A549 (cell line): ENCODE measurements at regions not wholly inside any gene's neighbourhood (a gene's known extent, or its start where the extent isn't known, plus 50 kb on each side); places are given as distances from the start of the nearest gene placed in this dataset.
"Not testable (repeated sequence)": the region's sequence is repeated elsewhere in the genome, so short reads cannot be mapped to it uniquely, and the experiment has no call there.

Experiments used
- ATAC-seq, 2 experiments: fragments of 200-7000 bp in 1 of 2; fragments of >200 bp in 1 of 2; cut with Nextera tagmentation in 1 of 2; cut with Tn5 transposase in 1 of 2; 3 replicates each; pipeline versions ENCODE4 v1.8.0 to v1.9.1; 2018 to 2020; ENCODE audit warnings: mild to moderate bottlenecking in 1 of 2, moderate library complexity in 1 of 2
- CTCF ChIA-PET: fragments of 300-600 bp; sonication (Branson Sonifier 250); formaldehyde crosslinking; extraction: SDS; loops from one replicate; lab custom pipeline; 2021; ENCODE audit warnings: antibody characterized with exemption, inconsistent platforms; lab: Yijun Ruan, JAX
- POLR2A ChIA-PET: fragments of 350-600 bp; formaldehyde crosslinking; extraction: SDS; loops from one replicate; lab custom pipeline; 2021; ENCODE audit warnings: antibody characterized with exemption, inconsistent platforms; lab: Yijun Ruan, JAX
- DNase-seq, 2 experiments: peaks; one replicate each; pipeline versions ENCODE4 v3.0.0 to v3.0.0-alpha.2; 2011 to 2016; ENCODE audit warnings: low read depth in 1 of 2, low spot score in 1 of 2
- FAIRE-seq: peaks from 2 replicates; lab custom pipeline; 2011; peaks lifted over from hg19 to GRCh38; lab: Jason Lieb, UNC
- H3K27ac ChIP-seq, 2 experiments: fragments of >200 bp; sonication (Bioruptor Twin); formaldehyde crosslinking; 3 replicates each; pipeline ENCODE4 v1.5.1; 2016 to 2017
- H3K4me1 ChIP-seq: fragments of >200 bp; sonication (Bioruptor Twin); formaldehyde crosslinking; 3 replicates; pipeline ENCODE4 v1.6.1; 2016
- H3K4me2 ChIP-seq: fragments of >200 bp; sonication (Bioruptor Twin); formaldehyde crosslinking; 3 replicates; pipeline ENCODE4 v1.6.1; 2016
- H3K4me3 ChIP-seq: fragments of >200 bp; sonication (Bioruptor Twin); formaldehyde crosslinking; 3 replicates; pipeline ENCODE4 v1.5.1; 2016
- H3K9me3 ChIP-seq: fragments of >200 bp; sonication (Bioruptor Twin); formaldehyde crosslinking; 3 replicates; pipeline ENCODE4 v1.6.1; 2016
- CBX8 ChIP-seq: fragments of 200-600 bp; sonication (generic); IDR thresholded peaks from 2 replicates; pipeline ENCODE4 v1.6.1; 2016
- CHD2 ChIP-seq: fragments of 150-350 bp; IDR thresholded peaks from 2 replicates; pipeline ENCODE4 v1.6.1; 2014; ENCODE audit warnings: low read length; ENCODE audit not compliant: partially characterized antibody
- CHD4 ChIP-seq: fragments of 200-600 bp; sonication (generic); IDR thresholded peaks from 2 replicates; pipeline ENCODE4 v1.6.1; 2016; ENCODE audit warnings: antibody characterized with exemption, mild to moderate bottlenecking, borderline replicate concordance
- ELK1 ChIP-seq: fragments of 150-350 bp; IDR thresholded peaks from 2 replicates; pipeline ENCODE4 v1.6.1; 2014; ENCODE audit warnings: low read depth, mild to moderate bottlenecking, low read length
- EP300 ChIP-seq, 2 experiments: fragments of >200 bp; sonication (Bioruptor Twin); formaldehyde crosslinking; IDR thresholded peaks; 2 replicates in 1 of 2; 3 replicates in 1 of 2; pipeline ENCODE4 v1.6.1; 2016 to 2017
- FOSL2 ChIP-seq, 2 experiments: fragments of 450-650 bp in 1 of 2; fragments of >200 bp in 1 of 2; sonication (Bioruptor Twin) in 1 of 2; formaldehyde crosslinking; IDR thresholded peaks; 2 replicates each; pipeline versions ENCODE4 v1.5.0 to v1.6.1; 2016 to 2020; ENCODE audit warnings: mild to moderate bottlenecking in 1 of 2, moderate library complexity in 1 of 2
- FOXS1 ChIP-seq: fragments of 250-450 bp; sonication (Bioruptor Pico); IDR thresholded peaks from 2 replicates; pipeline ENCODE4 v1.5.0; 2020; ENCODE audit warnings: mild to moderate bottlenecking, moderate library complexity
- GATA3 ChIP-seq: IDR thresholded peaks from 2 replicates; pipeline ENCODE4 v1.6.1; 2012; ENCODE audit warnings: borderline replicate concordance
- HOXA7 ChIP-seq: fragments of 250-450 bp; sonication (Bioruptor Pico); IDR thresholded peaks from 2 replicates; pipeline ENCODE4 v1.5.0; 2020; ENCODE audit warnings: mild to moderate bottlenecking, moderate library complexity
- HOXB13 ChIP-seq: fragments of 250-450 bp; sonication (Bioruptor Pico); IDR thresholded peaks from 2 replicates; pipeline ENCODE4 v1.5.0; 2020; ENCODE audit warnings: low read depth, mild to moderate bottlenecking, moderate library complexity
- JUNB ChIP-seq: fragments of >200 bp; sonication (Bioruptor Twin); formaldehyde crosslinking; IDR thresholded peaks from 2 replicates; pipeline ENCODE4 v1.6.1; 2016
- MAZ ChIP-seq: fragments of 150-350 bp; IDR thresholded peaks from 2 replicates; pipeline ENCODE4 v1.6.1; 2014; ENCODE audit warnings: antibody characterized with exemption, low read depth, low read length, borderline replicate concordance
- NPAS2 ChIP-seq: fragments of 250-450 bp; sonication (Bioruptor Pico); IDR thresholded peaks from 2 replicates; pipeline ENCODE4 v1.8.0; 2022; ENCODE audit warnings: mild to moderate bottlenecking, moderate library complexity, borderline replicate concordance
- RAD21 ChIP-seq, 2 experiments: fragments of >200 bp in 1 of 2; sonication (Bioruptor Twin) in 1 of 2; formaldehyde crosslinking in 1 of 2; IDR thresholded peaks in 1 of 2; conservative IDR thresholded peaks in 1 of 2; 2 replicates in 1 of 2; 3 replicates in 1 of 2; pipeline ENCODE4 v1.6.1; 2012 to 2018; ENCODE audit warnings: inconsistent platforms in 1 of 2
- RARB ChIP-seq: fragments of 250-450 bp; sonication (Bioruptor Pico); IDR thresholded peaks from 2 replicates; pipeline ENCODE4 v1.8.0; 2021; ENCODE audit warnings: mild to moderate bottlenecking, moderate library complexity
- RCOR1 ChIP-seq: fragments of 150-350 bp; IDR thresholded peaks from 2 replicates; pipeline ENCODE4 v1.6.1; 2014; ENCODE audit warnings: antibody characterized with exemption, low read length, low read depth
- SMC3 ChIP-seq: fragments of >200 bp; sonication (Bioruptor Twin); formaldehyde crosslinking; IDR thresholded peaks from 3 replicates; pipeline ENCODE4 v1.6.1; 2018; ENCODE audit warnings: inconsistent platforms
- TP53 ChIP-seq: fragments of 250-450 bp; sonication (Bioruptor Pico); IDR thresholded peaks from 2 replicates; pipeline ENCODE4 v1.5.0; 2021; ENCODE audit warnings: mild to moderate bottlenecking, moderate library complexity
- ZNF302 ChIP-seq: fragments of 250-450 bp; sonication (Bioruptor Pico); IDR thresholded peaks from 2 replicates; pipeline ENCODE4 v1.9.0; 2021; ENCODE audit warnings: inconsistent platforms, mild to moderate bottlenecking, moderate library complexity
- ZSCAN20 ChIP-seq: fragments of 250-450 bp; sonication (Bioruptor Pico); IDR thresholded peaks from 2 replicates; pipeline ENCODE4 v1.8.0; 2022; ENCODE audit warnings: mild to moderate bottlenecking, moderate library complexity
- WGBS: methylation state at CpG from one replicate; pipeline ENCODE4 v1.1.6; 2017; ENCODE audit errors: missing lambda C conversion rate; 5-methylcytosine and 5-hydroxymethylcytosine counted together
- TF ChIP-seq, protein P1 (sequence below): fragments of 200-600 bp; sonication (generic); IDR thresholded peaks from 2 replicates; pipeline ENCODE4 v1.6.1; 2016; ENCODE audit warnings: antibody characterized with exemption, mild to moderate bottlenecking, moderate library complexity
- TF ChIP-seq, protein P2 (sequence below): IDR thresholded peaks from 2 replicates; pipeline ENCODE4 v1.6.1; 2012
- TF ChIP-seq, protein P3 (sequence below): fragments of 250-450 bp; sonication (Bioruptor Pico); IDR thresholded peaks from 2 replicates; pipeline ENCODE4 v1.5.0; 2020; ENCODE audit warnings: low read depth, mild to moderate bottlenecking, moderate library complexity

GRCh38 chr10:7108141-7108540, 302.7 kb downstream of the SFMBT2 start:
- ChIA-PET POLR2A (no interaction called here), CTCF (no interaction called here)
- Histone ChIP-seq H3K9me3 (no peaks in the 10 kb centered on the region), H3K4me2 (no peak overlapping the region), H3K4me3 (no peak overlapping the region), H3K27ac (no peak overlapping the region), H3K4me1 (peaks cover 4% of the 10 kb centered on the region; the same call in 1 of the 3 replicates)
- 46% methylated on average over 3 of the region's 3 CpGs for WGBS
- DNase-seq (no peak), ATAC-seq (no peak), FAIRE-seq (no peak)
- TF ChIP-seq, protein P1, sequence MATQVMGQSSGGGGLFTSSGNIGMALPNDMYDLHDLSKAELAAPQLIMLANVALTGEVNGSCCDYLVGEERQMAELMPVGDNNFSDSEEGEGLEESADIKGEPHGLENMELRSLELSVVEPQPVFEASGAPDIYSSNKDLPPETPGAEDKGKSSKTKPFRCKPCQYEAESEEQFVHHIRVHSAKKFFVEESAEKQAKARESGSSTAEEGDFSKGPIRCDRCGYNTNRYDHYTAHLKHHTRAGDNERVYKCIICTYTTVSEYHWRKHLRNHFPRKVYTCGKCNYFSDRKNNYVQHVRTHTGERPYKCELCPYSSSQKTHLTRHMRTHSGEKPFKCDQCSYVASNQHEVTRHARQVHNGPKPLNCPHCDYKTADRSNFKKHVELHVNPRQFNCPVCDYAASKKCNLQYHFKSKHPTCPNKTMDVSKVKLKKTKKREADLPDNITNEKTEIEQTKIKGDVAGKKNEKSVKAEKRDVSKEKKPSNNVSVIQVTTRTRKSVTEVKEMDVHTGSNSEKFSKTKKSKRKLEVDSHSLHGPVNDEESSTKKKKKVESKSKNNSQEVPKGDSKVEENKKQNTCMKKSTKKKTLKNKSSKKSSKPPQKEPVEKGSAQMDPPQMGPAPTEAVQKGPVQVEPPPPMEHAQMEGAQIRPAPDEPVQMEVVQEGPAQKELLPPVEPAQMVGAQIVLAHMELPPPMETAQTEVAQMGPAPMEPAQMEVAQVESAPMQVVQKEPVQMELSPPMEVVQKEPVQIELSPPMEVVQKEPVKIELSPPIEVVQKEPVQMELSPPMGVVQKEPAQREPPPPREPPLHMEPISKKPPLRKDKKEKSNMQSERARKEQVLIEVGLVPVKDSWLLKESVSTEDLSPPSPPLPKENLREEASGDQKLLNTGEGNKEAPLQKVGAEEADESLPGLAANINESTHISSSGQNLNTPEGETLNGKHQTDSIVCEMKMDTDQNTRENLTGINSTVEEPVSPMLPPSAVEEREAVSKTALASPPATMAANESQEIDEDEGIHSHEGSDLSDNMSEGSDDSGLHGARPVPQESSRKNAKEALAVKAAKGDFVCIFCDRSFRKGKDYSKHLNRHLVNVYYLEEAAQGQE, result no peak
- no peak for TF ChIP-seq RARB (CRISPR knock-in tag)
- no peak for TF ChIP-seq TP53 (CRISPR knock-in tag)
- no peak for TF ChIP-seq NPAS2 (CRISPR knock-in tag)
- TF ChIP-seq GATA3, result no peak
- TF ChIP-seq CHD2, result no peak
- no peak for TF ChIP-seq FOXS1 (CRISPR knock-in tag)
- TF ChIP-seq SMC3, result no peak
- no peak for TF ChIP-seq RAD21 (conservative IDR thresholded peaks at IDR 0.05 in 1 of 2, IDR thresholded peaks at IDR 0.05 in 1 of 2)
- TF ChIP-seq CHD4, result no peak
- TF ChIP-seq RCOR1, result no peak
- TF ChIP-seq FOSL2 (IDR thresholded peaks at IDR 0.05), result no peak
- TF ChIP-seq FOSL2 (CRISPR knock-in tag; IDR thresholded peaks at IDR 0.05), result no peak
- TF ChIP-seq JUNB, result no peak
- no peak for TF ChIP-seq MAZ
- TF ChIP-seq, protein P2, sequence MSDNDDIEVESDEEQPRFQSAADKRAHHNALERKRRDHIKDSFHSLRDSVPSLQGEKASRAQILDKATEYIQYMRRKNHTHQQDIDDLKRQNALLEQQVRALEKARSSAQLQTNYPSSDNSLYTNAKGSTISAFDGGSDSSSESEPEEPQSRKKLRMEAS, result no peak
- TF ChIP-seq, protein P3, sequence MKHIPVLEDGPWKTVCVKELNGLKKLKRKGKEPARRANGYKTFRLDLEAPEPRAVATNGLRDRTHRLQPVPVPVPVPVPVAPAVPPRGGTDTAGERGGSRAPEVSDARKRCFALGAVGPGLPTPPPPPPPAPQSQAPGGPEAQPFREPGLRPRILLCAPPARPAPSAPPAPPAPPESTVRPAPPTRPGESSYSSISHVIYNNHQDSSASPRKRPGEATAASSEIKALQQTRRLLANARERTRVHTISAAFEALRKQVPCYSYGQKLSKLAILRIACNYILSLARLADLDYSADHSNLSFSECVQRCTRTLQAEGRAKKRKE (CRISPR knock-in tag), result no peak
- TF ChIP-seq ZSCAN20 (CRISPR knock-in tag), result no peak
- no peak for TF ChIP-seq CBX8
- no peak for TF ChIP-seq ELK1

GRCh38 chr10:7107285-7107684, 303.5 kb downstream of the SFMBT2 start:
- Histone ChIP-seq H3K4me1 (peaks cover 4% of the 10 kb centered on the region; the same call in 1 of the 3 replicates), H3K4me3 (no peak overlapping the region)
- no peak for FAIRE-seq
- POLR2A ChIA-PET, result no interaction called here
- no peak for ATAC-seq
- TF ChIP-seq EP300 (IDR thresholded peaks at IDR 0.05) (no peak), MAZ (no peak), ZNF302 (CRISPR knock-in tag) (no peak), HOXA7 (CRISPR knock-in tag) (no peak), SMC3 (no peak), JUNB (no peak), CBX8 (no peak), HOXB13 (CRISPR knock-in tag) (no peak)
- TF ChIP-seq, all 56 proteins: peak for 0
- H3K27ac ChIP-seq, result no peak overlapping the region
- CTCF ChIA-PET, result interaction anchor here (1.2 kb wide), 1 partner anchor 322 kb away, joined by 3 read pairs; no protein-coding TSS in a partner anchor
- WGBS, result 45% methylated on average over 5 of the region's 5 CpGs
- no peak overlapping the region for H3K4me2 ChIP-seq
- H3K9me3 ChIP-seq, result no peaks in the 10 kb centered on the region
- no peak for DNase-seq

- DNase-seq, H3K4me2 ChIP-seq, H3K9me3 ChIP-seq, H3K4me1 ChIP-seq, H3K4me3 ChIP-seq, POLR2A ChIA-PET, CTCF ChIA-PET, ATAC-seq, FAIRE-seq, H3K27ac ChIP-seq: not testable (repeated sequence)
- 9% methylated on average over 1 of the region's 1 CpG for WGBS
These were observed 306.5 kb downstream of the SFMBT2 start for GRCh38 chr10:7104379-7104778.
